Mucosa of stomach (tissue), 1 donor: ENCODE measurements at regions not wholly inside any gene's neighbourhood (a gene's known extent, or its start where the extent isn't known, plus 50 kb on each side); places are given as distances from the start of the nearest gene placed in this dataset.

Experiments
- H3K27me3 ChIP-seq: one replicate; pipeline ENCODE4 v1.7.0; 2013; ENCODE audit warnings: mild to moderate bottlenecking, low read length; ENCODE audit not compliant: control insufficient read depth, insufficient read depth
- H3K36me3 ChIP-seq: one replicate; pipeline ENCODE4 v1.7.0; 2013; ENCODE audit warnings: low read length; ENCODE audit not compliant: control insufficient read depth, insufficient read depth
- H3K4me1 ChIP-seq: one replicate; pipeline ENCODE4 v1.7.0; 2013; ENCODE audit warnings: mild to moderate bottlenecking, low read length; ENCODE audit not compliant: control insufficient read depth, insufficient read depth
- H3K4me3 ChIP-seq: one replicate; pipeline ENCODE4 v1.7.0; 2013; ENCODE audit warnings: low read length
- H3K9ac ChIP-seq: one replicate; pipeline ENCODE4 v1.7.0; 2013; ENCODE audit warnings: mild to moderate bottlenecking, low read length, moderate library complexity
- H3K9me3 ChIP-seq: one replicate; pipeline ENCODE4 v1.7.0; 2013; ENCODE audit warnings: mild to moderate bottlenecking, low read length, moderate library complexity; ENCODE audit not compliant: control insufficient read depth
- donor health status: Pancreatic carcinoma.

DNA sequence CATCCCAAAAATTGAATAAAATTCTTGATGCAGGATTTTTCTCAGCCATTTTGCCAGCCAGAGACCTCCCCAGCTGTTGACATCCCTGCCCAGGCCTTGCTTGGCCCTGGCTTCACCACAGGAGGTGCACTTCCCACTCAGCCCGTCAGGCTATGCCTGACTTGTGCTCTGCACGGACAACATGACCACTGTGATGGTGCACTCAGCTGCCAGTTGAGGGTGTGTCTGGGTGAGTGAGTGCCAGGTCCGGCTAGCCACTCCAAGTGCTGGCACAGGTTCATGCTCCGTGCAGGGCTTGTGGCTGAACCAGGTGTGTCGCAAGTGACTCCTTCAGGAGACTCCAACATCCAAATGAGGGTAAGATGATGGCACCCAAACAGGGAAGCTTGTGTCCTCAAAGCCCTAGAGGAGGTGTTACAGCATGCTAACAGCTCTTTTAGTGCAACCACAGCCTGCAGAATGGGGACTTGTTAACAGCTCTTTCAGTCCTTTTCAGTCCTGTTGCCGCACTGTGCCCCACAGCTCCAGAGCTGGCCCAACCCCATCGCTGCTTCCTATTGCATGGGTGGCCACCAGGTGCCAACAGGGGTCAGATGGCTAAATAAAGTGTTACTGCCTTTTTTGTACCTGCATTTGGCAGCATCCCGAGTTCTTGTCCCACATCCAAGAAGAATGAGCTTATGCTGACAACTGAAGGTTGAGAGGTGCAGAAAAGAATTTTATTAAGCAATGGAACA lies 380.7 kb downstream of the SLITRK5 start:
- H3K9me3 ChIP-seq: no peaks in the 10 kb centered on the region
- H3K4me1 ChIP-seq: no peaks in the 10 kb centered on the region
- H3K9ac ChIP-seq: no peak overlapping the region
- no peaks in the 10 kb centered on the region for H3K27me3 ChIP-seq
- H3K4me3 ChIP-seq: no peak overlapping the region
- no peaks in the 10 kb centered on the region for H3K36me3 ChIP-seq

DNA sequence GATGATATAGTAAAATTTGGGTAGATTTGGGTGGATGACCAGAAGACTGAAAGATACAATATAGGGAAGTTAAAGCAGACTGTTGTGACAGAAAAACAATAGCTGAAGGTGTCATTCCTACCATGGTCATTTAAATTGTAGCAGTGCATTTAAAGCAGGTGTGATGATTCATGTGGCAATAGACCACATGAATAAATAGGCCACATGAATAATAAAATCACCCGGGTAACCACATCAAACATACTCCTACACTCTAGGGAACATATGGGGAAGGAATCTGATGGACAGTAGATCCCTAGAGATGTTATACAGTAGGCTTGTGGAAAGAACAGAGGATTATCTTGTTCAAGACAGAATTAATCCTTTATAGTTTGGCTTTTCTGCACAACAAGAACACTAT lies 392.6 kb downstream of the SLITRK5 start:
- H3K4me3 ChIP-seq: no peak overlapping the region
- no peaks in the 10 kb centered on the region for H3K9me3 ChIP-seq
- no peaks in the 10 kb centered on the region for H3K27me3 ChIP-seq
- no peaks in the 10 kb centered on the region for H3K4me1 ChIP-seq
- no peak overlapping the region for H3K9ac ChIP-seq
- no peaks in the 10 kb centered on the region for H3K36me3 ChIP-seq

DNA sequence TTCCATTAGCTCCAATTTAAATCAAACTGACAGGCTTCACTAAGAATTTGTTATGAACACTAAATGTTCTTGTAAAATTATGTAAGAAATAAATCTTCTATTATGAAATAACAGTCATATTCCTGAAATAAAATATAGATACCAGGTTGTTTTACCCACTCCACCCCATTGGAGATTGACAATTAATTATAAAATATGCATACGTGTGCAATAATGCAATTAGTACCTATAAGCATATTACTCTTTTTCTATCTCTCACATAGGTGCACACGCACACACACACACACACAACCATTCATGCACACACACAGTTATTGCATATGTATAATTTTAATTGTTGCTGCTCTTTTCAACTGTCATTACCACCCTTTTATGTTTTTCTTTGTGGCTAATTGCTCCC lies 395.7 kb downstream of the SLITRK5 start:
- Histone ChIP-seq H3K4me3 (no peak overlapping the region), H3K27me3 (no peaks in the 10 kb centered on the region), H3K9me3 (no peaks in the 10 kb centered on the region), H3K9ac (no peak overlapping the region), H3K4me1 (no peaks in the 10 kb centered on the region), H3K36me3 (no peaks in the 10 kb centered on the region)

GRCh38 chr13:88068316-88068715 lies 397.1 kb downstream of the SLITRK5 start:
- no peak overlapping the region for H3K9ac ChIP-seq
- H3K9me3 ChIP-seq: no peaks in the 10 kb centered on the region
- H3K4me3 ChIP-seq: no peak overlapping the region
- H3K4me1 ChIP-seq: no peaks in the 10 kb centered on the region
- no peaks in the 10 kb centered on the region for H3K36me3 ChIP-seq
- H3K27me3 ChIP-seq: no peaks in the 10 kb centered on the region

DNA sequence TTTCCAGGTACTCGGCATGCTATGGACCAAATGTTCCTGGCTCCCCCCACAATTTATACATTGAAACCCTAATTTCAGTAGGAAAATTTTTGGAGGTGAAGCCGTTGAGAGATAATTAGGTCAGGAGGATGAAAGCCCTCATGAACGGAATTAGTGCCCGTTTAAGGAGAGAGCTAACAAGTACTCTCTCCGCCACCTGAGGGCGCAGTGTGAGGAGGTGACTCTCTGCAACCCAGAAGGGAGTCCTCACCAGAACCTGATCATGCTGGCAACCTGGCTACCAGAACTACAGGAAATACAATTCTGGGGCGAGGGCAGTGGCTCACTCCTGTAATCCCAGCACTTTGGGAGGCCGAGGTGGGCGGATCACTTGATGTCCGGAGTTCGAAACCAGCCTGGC lies 397.8 kb downstream of the SLITRK5 start:
- Histone ChIP-seq H3K36me3 (no peaks in the 10 kb centered on the region), H3K9me3 (no peaks in the 10 kb centered on the region), H3K4me3 (no peak overlapping the region), H3K9ac (no peak overlapping the region), H3K4me1 (no peaks in the 10 kb centered on the region), H3K27me3 (no peaks in the 10 kb centered on the region)

GRCh38 chr13:88071371-88071770 lies 400.2 kb downstream of the SLITRK5 start:
- Histone ChIP-seq H3K4me1 (no peaks in the 10 kb centered on the region), H3K36me3 (no peaks in the 10 kb centered on the region), H3K9me3 (no peaks in the 10 kb centered on the region), H3K9ac (no peak overlapping the region), H3K27me3 (no peaks in the 10 kb centered on the region), H3K4me3 (no peak overlapping the region)

DNA sequence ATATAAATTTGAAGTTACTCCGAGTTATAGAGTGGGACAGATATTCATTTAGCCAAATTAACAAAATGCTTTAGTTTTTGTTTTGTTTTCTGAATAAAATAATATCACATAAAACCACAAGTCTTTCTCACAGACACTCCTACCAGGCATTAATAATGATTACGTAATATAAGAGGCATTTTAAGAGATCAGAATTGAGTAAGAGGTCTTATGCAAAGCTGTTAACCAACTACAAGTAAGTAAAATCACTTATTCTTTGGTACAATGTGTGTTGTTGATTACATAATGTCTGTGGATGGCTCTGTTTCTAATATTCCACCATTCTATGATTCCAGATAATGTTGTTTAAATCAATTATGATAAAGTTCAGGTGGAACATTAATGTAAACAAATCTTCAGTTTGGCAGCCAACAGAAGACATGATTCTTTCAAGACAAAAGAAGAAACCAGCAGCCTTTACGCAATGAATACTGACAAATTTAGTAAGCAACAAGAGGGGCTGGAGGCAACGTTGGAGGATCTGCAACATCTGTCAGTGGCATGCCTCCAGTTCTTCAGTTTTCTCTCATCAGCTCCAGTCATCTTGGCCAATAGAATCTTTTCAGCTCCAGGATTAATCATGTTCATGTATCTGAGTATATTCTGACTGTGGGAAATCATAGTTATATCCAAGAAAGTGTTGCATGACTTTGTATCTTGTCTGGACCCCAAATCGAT lies 403.8 kb downstream of the SLITRK5 start:
- Histone ChIP-seq H3K9ac (no peak overlapping the region), H3K36me3 (no peaks in the 10 kb centered on the region), H3K4me1 (no peaks in the 10 kb centered on the region), H3K9me3 (no peaks in the 10 kb centered on the region), H3K27me3 (no peaks in the 10 kb centered on the region), H3K4me3 (no peak overlapping the region)

- H3K9me3 ChIP-seq: no peaks in the 10 kb centered on the region
- H3K9ac ChIP-seq: no peak overlapping the region
- H3K36me3 ChIP-seq: no peaks in the 10 kb centered on the region
- H3K4me3 ChIP-seq: no peak overlapping the region
- H3K4me1 ChIP-seq: no peaks in the 10 kb centered on the region
- H3K27me3 ChIP-seq: no peaks in the 10 kb centered on the region
These were observed 413.9 kb downstream of the SLITRK5 start for GRCh38 chr13:88085036-88085435.

- no peaks in the 10 kb centered on the region for H3K36me3 ChIP-seq
- H3K9me3 ChIP-seq: no peaks in the 10 kb centered on the region
- H3K9ac ChIP-seq: no peak overlapping the region
- H3K4me1 ChIP-seq: no peaks in the 10 kb centered on the region
- no peaks in the 10 kb centered on the region for H3K27me3 ChIP-seq
- H3K4me3 ChIP-seq: no peak overlapping the region
These were observed 415.4 kb downstream of the SLITRK5 start for GRCh38 chr13:88086577-88086976.

GRCh38 chr13:88097541-88097940 lies 426.4 kb downstream of the SLITRK5 start:
- H3K27me3 ChIP-seq: no peaks in the 10 kb centered on the region
- H3K4me3 ChIP-seq: no peak overlapping the region
- no peaks in the 10 kb centered on the region for H3K9me3 ChIP-seq
- H3K4me1 ChIP-seq: no peaks in the 10 kb centered on the region
- H3K9ac ChIP-seq: no peak overlapping the region
- no peaks in the 10 kb centered on the region for H3K36me3 ChIP-seq

DNA sequence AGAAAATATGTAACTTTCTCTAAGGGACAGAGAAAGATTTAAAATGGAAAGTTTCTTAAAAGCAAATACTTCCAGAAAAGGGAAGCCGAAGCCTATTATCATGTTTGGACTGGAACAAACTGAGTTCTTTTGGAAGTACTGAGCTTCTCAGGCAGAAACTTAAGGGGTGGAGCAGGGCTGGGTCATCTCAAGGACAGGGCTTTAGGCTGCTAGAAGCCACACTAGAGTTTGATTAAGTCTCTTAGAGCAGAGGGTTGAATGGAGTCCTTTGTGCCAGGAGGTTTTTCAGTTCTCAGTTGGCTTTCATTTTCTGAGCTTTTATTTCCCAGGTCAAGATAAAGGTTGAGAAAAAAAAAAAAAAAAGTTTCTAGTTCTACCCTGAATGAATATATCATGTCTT lies 432.7 kb downstream of the SLITRK5 start:
- Histone ChIP-seq H3K36me3 (no peaks in the 10 kb centered on the region), H3K9ac (no peak overlapping the region), H3K4me1 (no peaks in the 10 kb centered on the region), H3K9me3 (no peaks in the 10 kb centered on the region), H3K4me3 (no peak overlapping the region), H3K27me3 (no peaks in the 10 kb centered on the region)

GRCh38 chr13:88104576-88104975 lies 433.4 kb downstream of the SLITRK5 start:
- no peak overlapping the region for H3K4me3 ChIP-seq
- H3K9ac ChIP-seq: no peak overlapping the region
- H3K4me1 ChIP-seq: no peaks in the 10 kb centered on the region
- H3K36me3 ChIP-seq: no peaks in the 10 kb centered on the region
- no peaks in the 10 kb centered on the region for H3K27me3 ChIP-seq
- H3K9me3 ChIP-seq: no peaks in the 10 kb centered on the region
